GM21529 (cell line): ENCODE measurements at regions not wholly inside any gene's neighbourhood (a gene's known extent, or its start where the extent isn't known, plus 50 kb on each side); places are given as distances from the start of the nearest gene placed in this dataset.
"Not testable (repeated sequence)": the region's sequence is repeated elsewhere in the genome, so short reads cannot be mapped to it uniquely, and the experiment has no call there.

ENCODE experiments used
- ATAC-seq: cut with Tn5 transposase; IDR thresholded peaks from one replicate; pipeline ENCODE4 v1.9.1; 2021; ENCODE audit not compliant: unreplicated experiment

DNA sequence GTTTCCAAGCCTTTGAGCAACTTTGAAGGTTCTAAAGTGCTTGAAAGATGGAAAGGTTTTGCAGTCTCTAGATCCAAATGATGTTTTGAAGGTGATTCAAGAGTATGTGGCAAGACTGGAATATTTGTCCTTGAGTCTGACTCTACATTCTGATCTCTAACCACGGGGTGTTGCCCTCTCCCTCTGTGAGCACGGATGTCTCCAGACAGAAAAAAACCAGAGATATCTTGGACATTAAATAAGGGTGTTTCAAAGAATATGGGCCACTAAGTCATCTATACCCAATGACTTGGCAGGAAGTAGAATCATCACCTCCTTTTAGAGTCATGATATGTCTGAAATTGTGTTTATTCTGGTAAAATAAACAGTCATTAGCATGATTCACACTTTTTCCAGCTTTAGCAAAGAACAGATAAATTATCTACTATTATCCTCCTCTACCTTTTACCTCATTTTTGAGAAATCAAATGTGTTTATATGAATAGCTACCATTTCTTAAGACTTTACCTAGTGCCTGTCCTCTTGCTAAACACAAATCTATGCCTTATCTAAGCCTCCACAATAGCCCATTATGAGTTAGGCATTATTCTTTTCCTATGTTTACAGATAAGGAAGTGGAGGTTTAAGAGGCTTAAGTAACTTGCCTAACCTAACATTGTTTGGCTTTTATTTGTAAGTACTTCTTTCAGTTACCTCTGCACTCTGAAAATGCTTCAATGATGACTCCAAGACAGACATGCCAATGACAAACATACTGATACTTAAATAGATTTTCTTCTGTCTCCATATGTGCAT lies 384.4 kb downstream of the BMP2 start:
- no peak for ATAC-seq

DNA sequence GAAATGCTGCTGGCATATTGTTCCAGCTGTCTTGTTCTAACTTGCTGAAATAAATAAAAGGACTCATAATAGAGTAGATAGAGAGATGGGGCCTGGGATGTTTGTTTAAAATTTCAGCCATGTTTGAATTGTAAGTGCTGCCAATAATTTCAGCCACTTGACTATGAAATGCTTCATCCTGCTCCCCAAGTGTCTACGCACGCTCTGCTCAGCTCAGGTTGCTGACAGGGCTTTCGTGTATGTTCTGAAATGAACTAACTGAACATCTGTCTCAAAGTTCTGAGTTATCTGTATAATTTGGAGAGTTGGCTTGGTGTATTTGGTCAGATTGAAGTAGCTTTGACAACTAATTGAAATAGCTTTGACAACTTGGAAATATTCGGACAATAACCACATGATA lies 387.8 kb downstream of the BMP2 start:
- no peak for ATAC-seq

DNA sequence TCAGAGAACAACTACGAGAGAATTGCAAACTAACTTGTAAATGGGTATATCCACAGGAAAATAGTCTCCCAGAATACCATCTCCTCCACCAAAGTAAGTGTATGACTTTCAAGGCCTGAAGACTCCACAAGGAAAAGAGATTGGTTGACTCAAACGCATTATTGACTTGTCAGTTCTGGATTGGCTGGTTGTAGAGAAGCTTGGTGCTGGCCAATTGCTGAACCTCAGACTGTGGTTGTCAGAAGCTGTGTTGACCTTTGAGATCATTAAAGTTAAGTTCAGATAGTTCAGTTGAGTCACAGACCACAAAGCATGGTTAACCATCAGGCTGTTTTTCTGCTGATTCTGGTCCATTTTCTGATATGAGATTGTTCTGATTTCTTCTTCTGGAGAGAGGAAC lies 388.3 kb downstream of the BMP2 start:
- no peak for ATAC-seq

DNA sequence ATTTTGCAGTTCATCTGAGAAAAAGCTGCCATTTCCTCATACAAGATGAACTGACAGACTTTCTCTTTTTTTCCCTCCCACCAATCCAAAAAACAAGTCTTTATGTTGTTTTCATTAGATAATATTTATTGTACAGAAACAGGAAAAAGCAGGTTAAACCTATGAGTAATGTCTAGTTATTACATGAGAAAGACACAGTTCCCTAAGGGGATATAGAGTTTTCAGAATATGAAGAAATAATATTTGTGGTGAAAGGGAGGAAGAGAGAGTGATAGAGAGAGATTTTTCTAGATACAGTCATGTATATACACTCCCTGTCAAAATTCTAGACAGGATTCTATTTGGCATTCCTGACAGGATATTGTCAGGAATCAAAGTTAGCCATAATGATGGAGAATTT lies 392.4 kb downstream of the BMP2 start:
- no peak for ATAC-seq

- no peak for ATAC-seq
These were observed 394.2 kb downstream of the BMP2 start for GRCh38 chr20:7161690-7162089.

DNA sequence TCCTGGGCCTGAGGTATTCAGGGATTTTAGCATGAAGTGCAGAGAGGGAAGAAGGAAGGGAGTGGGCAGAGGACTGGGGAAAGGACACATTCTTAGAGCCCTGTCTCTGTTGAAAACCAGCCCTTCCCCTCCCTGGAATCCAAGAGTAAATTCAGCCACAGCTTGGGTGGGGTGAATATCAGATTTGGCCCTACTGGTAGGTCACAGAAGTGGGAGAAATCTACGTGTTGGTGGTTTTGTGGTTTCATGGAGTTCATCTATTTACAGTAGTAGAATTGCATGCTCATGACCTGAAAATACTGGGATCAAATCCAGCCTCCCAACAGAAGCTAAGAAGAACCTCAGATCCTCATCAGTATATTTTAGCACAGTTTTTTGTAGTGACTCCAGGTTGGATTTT lies 404.4 kb downstream of the BMP2 start:
- ATAC-seq: no peak

GRCh38 chr20:7174554-7174953 lies 407.1 kb downstream of the BMP2 start:
- no peak for ATAC-seq

GRCh38 chr20:7175827-7176226 lies 408.3 kb downstream of the BMP2 start:
- ATAC-seq: not testable (repeated sequence)

DNA sequence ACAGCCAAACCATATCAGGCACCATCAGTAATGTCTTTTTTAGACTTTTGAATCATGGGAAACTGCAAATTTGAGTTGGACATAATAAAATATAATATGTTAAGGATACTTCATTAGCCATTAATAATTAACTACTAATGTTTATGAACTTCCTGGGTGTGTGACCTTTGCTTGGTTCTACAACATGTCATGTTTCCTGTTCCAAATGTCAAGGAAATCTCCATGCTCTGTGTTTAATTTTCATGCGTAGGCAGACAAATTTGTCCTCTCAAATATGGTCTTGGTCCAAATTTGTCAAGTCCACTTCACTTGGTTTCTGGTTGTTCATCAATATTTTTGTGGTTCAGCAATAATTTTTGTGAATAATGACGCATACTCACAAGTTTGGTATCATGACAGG lies 410.5 kb downstream of the BMP2 start:
- no peak for ATAC-seq

GRCh38 chr20:7180256-7181045 lies 413.0 kb downstream of the BMP2 start:
- ATAC-seq: no peak

DNA sequence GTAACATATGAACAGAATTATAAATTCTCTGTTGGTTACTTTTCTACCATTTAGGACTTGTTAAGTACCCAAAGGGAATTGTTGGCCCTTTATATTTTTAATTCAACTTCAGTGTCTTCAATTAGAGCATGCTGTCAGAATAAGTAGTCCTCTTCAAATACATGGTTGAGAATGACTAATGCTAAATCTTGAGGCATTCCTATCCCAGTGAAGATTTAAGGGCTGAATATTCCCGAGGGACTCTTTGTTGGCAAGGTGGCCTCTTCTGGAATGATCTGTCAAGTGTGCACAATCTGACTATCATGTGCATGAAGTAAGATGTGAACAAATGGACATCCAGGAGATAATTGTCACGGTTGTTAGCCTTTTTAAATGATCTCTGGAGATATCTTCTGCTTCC lies 421.7 kb downstream of the BMP2 start:
- no peak for ATAC-seq

DNA sequence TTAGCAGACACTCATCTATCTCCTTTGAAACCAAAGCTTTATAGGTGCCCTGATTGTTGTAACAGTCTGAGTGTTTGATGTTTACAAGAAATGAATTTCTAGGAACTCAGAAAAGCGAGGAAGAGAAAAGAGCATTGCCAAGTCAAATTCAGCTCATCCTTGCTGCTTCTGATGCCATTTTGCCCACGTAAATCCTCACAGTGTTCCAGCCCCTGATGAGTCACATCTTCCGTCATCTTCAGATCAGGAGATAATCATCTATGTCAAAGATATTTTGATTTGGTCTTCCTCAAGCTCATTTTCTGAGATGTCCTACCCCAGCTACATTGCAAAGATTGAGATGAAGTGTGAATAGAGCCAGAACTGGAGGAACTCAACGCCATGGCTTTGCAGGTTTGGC lies 426.2 kb downstream of the BMP2 start:
- no peak for ATAC-seq

DNA sequence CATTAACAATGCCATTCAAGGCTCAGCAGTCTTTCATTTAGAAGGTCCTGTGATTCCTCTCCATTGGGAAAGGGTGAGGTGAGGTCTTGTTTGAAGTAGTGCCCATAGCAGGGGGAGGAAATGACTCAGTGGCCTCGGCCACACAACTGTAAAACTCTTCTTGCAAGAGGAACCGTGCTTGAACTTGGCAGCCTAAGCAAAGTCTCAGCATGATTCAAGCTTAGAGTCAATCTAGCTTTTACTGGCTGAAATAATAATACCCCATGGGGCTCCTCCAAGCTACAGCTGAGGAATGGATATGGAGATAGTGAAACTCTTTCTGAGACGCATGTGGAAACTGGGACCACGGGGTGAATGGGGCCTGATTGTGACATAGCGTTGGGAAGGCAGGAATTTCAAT lies 428.2 kb downstream of the BMP2 start:
- no peak for ATAC-seq

DNA sequence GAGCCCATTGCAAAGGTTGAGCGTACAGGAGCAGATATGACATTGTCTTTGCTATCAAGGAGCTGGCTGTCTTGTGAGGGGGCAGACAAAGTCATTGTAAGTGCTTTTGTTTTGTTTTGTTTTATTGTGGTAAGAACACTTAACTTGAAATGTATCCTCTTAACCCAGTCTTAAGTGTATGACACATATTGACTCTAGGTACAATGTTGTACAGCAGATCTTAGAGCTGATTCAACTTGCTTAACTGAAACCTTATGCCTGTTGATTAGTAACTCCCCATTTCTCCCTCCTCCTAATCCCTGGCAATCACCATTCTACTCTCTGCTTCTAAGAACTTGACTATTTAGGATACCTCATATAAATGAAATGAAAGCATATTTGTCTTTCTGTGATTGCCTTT lies 429.0 kb downstream of the BMP2 start:
- ATAC-seq: no peak

GRCh38 chr20:7199861-7200260 lies 432.4 kb downstream of the BMP2 start:
- ATAC-seq: no peak

- ATAC-seq: no peak
These were observed 439.8 kb downstream of the BMP2 start for GRCh38 chr20:7207186-7207798.

GRCh38 chr20:7210910-7211309 lies 443.4 kb downstream of the BMP2 start:
- ATAC-seq: no peak

GRCh38 chr20:7214081-7214740 lies 446.7 kb downstream of the BMP2 start:
- no peak for ATAC-seq

GRCh38 chr20:7217606-7218005 lies 450.1 kb downstream of the BMP2 start:
- ATAC-seq: no peak

- ATAC-seq: no peak
These were observed 453.3 kb downstream of the BMP2 start for GRCh38 chr20:7220755-7221154.

GRCh38 chr20:7226156-7226555 lies 458.7 kb downstream of the BMP2 start:
- ATAC-seq: no peak

DNA sequence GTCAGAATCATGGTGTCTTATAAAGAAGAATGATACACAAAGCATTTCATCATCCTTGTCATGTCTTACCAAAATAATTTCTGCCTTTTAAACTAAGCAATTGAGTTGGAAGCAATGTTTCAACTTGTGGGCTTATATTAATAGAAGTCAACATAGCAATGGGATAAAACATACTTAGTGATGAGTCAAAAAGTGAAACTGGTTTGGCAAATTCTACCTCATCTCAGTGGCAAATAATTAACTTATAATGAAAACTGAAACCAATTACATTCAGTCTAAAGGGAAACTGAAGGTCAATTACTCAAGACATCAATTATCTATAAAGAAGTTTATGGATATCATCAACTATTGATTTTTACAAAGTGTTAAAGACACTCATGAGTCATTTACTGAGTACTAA lies 463.8 kb downstream of the BMP2 start:
- no peak for ATAC-seq
